CD4-positive, alpha-beta memory T cell (primary cell): ENCODE measurements at regions not wholly inside any gene's neighbourhood (a gene's known extent, or its start where the extent isn't known, plus 50 kb on each side); places are given as distances from the start of the nearest gene placed in this dataset.
"Not testable (repeated sequence)": the region's sequence is repeated elsewhere in the genome, so short reads cannot be mapped to it uniquely, and the experiment has no call there.

Experiments used
- CTCF ChIA-PET: fragments of 350-600 bp; sonication (Branson Sonifier 250); formaldehyde crosslinking; loops from one replicate; lab custom pipeline; 2021; ENCODE audit warnings: inconsistent platforms; ENCODE audit not compliant: partially characterized antibody; lab: Charles Lee
- POLR2A ChIA-PET: fragments of 350-600 bp; sonication (Branson Sonifier 250); formaldehyde crosslinking; loops from one replicate; lab custom pipeline; 2021; ENCODE audit not compliant: partially characterized antibody; lab: Charles Lee
- DNase-seq, 5 donors: peaks; one replicate each; pipeline versions ENCODE4 v3.0.0 to v3.0.0-alpha.2; 2020 to 2022; ENCODE audit warnings: mixed read lengths in 1 of 5
- H3K27ac ChIP-seq: one replicate; pipeline ENCODE4 v1.7.0; 2013; ENCODE audit warnings: low read depth, low read length
- H3K27me3 ChIP-seq: 2 replicates; pipeline ENCODE4 v1.7.0; 2013; ENCODE audit warnings: mild to moderate bottlenecking, low read length, moderate library complexity; ENCODE audit not compliant: insufficient read depth
- H3K36me3 ChIP-seq: 2 replicates; pipeline ENCODE4 v1.7.0; 2013; ENCODE audit warnings: mild to moderate bottlenecking, low read length, moderate library complexity; ENCODE audit not compliant: insufficient read depth
- H3K4me1 ChIP-seq: 2 replicates; pipeline ENCODE4 v1.7.0; 2013; ENCODE audit warnings: mild to moderate bottlenecking, low read length, moderate library complexity; ENCODE audit not compliant: insufficient read depth
- H3K4me3 ChIP-seq, 2 donors: one replicate each; pipeline ENCODE4 v1.7.0; 2013; ENCODE audit warnings: low read length in 2 of 2, mild to moderate bottlenecking in 1 of 2
- H3K9me3 ChIP-seq, 2 donors: one replicate each; pipeline ENCODE4 v1.7.0; 2013; ENCODE audit warnings: low read length in 2 of 2, control low read depth in 1 of 2; ENCODE audit not compliant: control insufficient read depth in 1 of 2
- H3K27ac Mint-ChIP-seq, 7 donors: one replicate each; pipeline ENCODE4 v1.8.0; 2020 to 2021; ENCODE audit warnings: mixed read lengths in 7 of 7, mild to moderate bottlenecking in 6 of 7, inconsistent platforms in 3 of 7, moderate library complexity in 3 of 7
- H3K27me3 Mint-ChIP-seq, 2 donors: one replicate each; pipeline ENCODE4 v1.8.0; 2020 to 2021; ENCODE audit warnings: mixed read lengths in 2 of 2
- H3K36me3 Mint-ChIP-seq, 2 donors: one replicate each; pipeline ENCODE4 v1.8.0; 2020 to 2021; ENCODE audit warnings: mixed read lengths in 2 of 2, inconsistent platforms in 1 of 2, mild to moderate bottlenecking in 1 of 2
- H3K4me1 Mint-ChIP-seq, 4 donors: one replicate each; pipeline ENCODE4 v1.8.0; 2020 to 2021; ENCODE audit warnings: mixed read lengths in 4 of 4, mild to moderate bottlenecking in 1 of 4
- H3K4me3 Mint-ChIP-seq, 8 donors: one replicate each; pipeline ENCODE4 v1.8.0; 2020 to 2021; ENCODE audit warnings: mixed read lengths in 8 of 8, mild to moderate bottlenecking in 7 of 8, moderate library complexity in 6 of 8, inconsistent platforms in 3 of 8
- H3K9me3 Mint-ChIP-seq, 8 donors: one replicate each; pipeline ENCODE4 v1.8.0; 2020 to 2021; ENCODE audit warnings: mixed read lengths in 8 of 8, mild to moderate bottlenecking in 5 of 8, inconsistent platforms in 3 of 8, moderate library complexity in 1 of 8
- intact Hi-C: fragments of 100-400 bp; cut with micrococcal nuclease; formaldehyde crosslinking; loops from one replicate; pipeline ENCODE4 v1.15.1; 2023

- Histone ChIP-seq H3K36me3 (no peaks in the 10 kb centered on the region), H3K4me1 (no peaks in the 10 kb centered on the region), H3K9me3 (no peaks in the 10 kb centered on the region), H3K27me3 (no peaks in the 10 kb centered on the region), H3K4me3 (no peak overlapping the region), H3K27ac (no peak overlapping the region)
- ChIA-PET POLR2A (no interaction called here), CTCF (no interaction called here)
- Mint-ChIP-seq H3K27ac (no peak overlapping the region), H3K27me3 (no peaks in the 10 kb centered on the region), H3K4me3 (no peak overlapping the region), H3K4me1 (no peaks in the 10 kb centered on the region), H3K36me3 (no peaks in the 10 kb centered on the region), H3K9me3 (peaks cover 0 to 5% (median 1%) of the 10 kb centered on the region in 8 donors)
- intact Hi-C loops: no loop called here
- DNase-seq: no peak
These were observed 1124.4 kb downstream of the NXPH1 start for GRCh38 chr7:9557853-9558252.

GRCh38 chr7:9575716-9576115 lies 1142.3 kb downstream of the NXPH1 start:
- CTCF ChIA-PET: no interaction called here
- no peaks in the 10 kb centered on the region for H3K4me1 ChIP-seq
- no peaks in the 10 kb centered on the region for H3K36me3 ChIP-seq
- H3K4me3 ChIP-seq: no peak overlapping the region
- Mint-ChIP-seq H3K9me3 (peaks cover 3 to 11% (median 8%) of the 10 kb centered on the region in 8 donors), H3K4me3 (no peak overlapping the region), H3K27ac (no peak overlapping the region), H3K36me3 (no peaks in the 10 kb centered on the region), H3K27me3 (no peaks in the 10 kb centered on the region), H3K4me1 (no peaks in the 10 kb centered on the region)
- no peaks in the 10 kb centered on the region for H3K9me3 ChIP-seq
- DNase-seq: no peak
- no peak overlapping the region for H3K27ac ChIP-seq
- intact Hi-C loops: no loop called here
- POLR2A ChIA-PET: no interaction called here
- H3K27me3 ChIP-seq: no peaks in the 10 kb centered on the region

- Mint-ChIP-seq H3K27ac (no peak overlapping the region), H3K9me3 (peaks cover 0 to 5% (median under 1%) of the 10 kb centered on the region in 8 donors), H3K27me3 (no peaks in the 10 kb centered on the region), H3K4me3 (no peak overlapping the region), H3K36me3 (no peaks in the 10 kb centered on the region), H3K4me1 (no peaks in the 10 kb centered on the region)
- intact Hi-C loops: no loop called here
- Histone ChIP-seq H3K27ac (no peak overlapping the region), H3K27me3 (no peaks in the 10 kb centered on the region), H3K9me3 (no peaks in the 10 kb centered on the region), H3K4me1 (no peaks in the 10 kb centered on the region), H3K4me3 (no peak overlapping the region), H3K36me3 (no peaks in the 10 kb centered on the region)
- no peak for DNase-seq
- POLR2A ChIA-PET: no interaction called here
- CTCF ChIA-PET: no interaction called here
These were observed 1149.4 kb downstream of the NXPH1 start for GRCh38 chr7:9582824-9583223.

- Mint-ChIP-seq H3K4me3 (no peak overlapping the region), H3K27ac (no peak overlapping the region), H3K36me3 (no peaks in the 10 kb centered on the region), H3K4me1 (no peaks in the 10 kb centered on the region), H3K27me3 (no peaks in the 10 kb centered on the region), H3K9me3 (peaks cover 0 to 7% (median 4%) of the 10 kb centered on the region in 8 donors)
- ChIA-PET CTCF (no interaction called here), POLR2A (no interaction called here)
- DNase-seq: no peak
- Histone ChIP-seq H3K36me3 (no peaks in the 10 kb centered on the region), H3K4me1 (no peaks in the 10 kb centered on the region), H3K9me3 (no peaks in the 10 kb centered on the region), H3K27me3 (no peaks in the 10 kb centered on the region), H3K27ac (no peak overlapping the region), H3K4me3 (no peak overlapping the region)
- intact Hi-C loops: no loop called here
These were observed 1165.0 kb downstream of the NXPH1 start for GRCh38 chr7:9598411-9598810.

- POLR2A ChIA-PET: no interaction called here
- no peak overlapping the region for H3K4me3 Mint-ChIP-seq
These were observed 1167.6 kb downstream of the NXPH1 start for GRCh38 chr7:9600974-9601373.

GRCh38 chr7:9603291-9603690 lies 1169.9 kb downstream of the NXPH1 start:
- H3K4me1 Mint-ChIP-seq: no peaks in the 10 kb centered on the region
- no peak overlapping the region for H3K27ac Mint-ChIP-seq
- no peaks in the 10 kb centered on the region for H3K27me3 Mint-ChIP-seq
- intact Hi-C loops: no loop called here
- ChIA-PET CTCF (no interaction called here), POLR2A (no interaction called here)
- H3K9me3 Mint-ChIP-seq: peaks cover 0 to 9% (median 6%) of the 10 kb centered on the region in 8 donors
- no peak overlapping the region for H3K4me3 ChIP-seq
- H3K27ac ChIP-seq: no peak overlapping the region
- no peaks in the 10 kb centered on the region for H3K9me3 ChIP-seq
- H3K4me3 Mint-ChIP-seq: no peak overlapping the region
- no peaks in the 10 kb centered on the region for H3K36me3 Mint-ChIP-seq
- H3K27me3 ChIP-seq: no peaks in the 10 kb centered on the region
- DNase-seq: no peak
- no peaks in the 10 kb centered on the region for H3K4me1 ChIP-seq
- H3K36me3 ChIP-seq: no peaks in the 10 kb centered on the region

More at GRCh38 chr7:9600974-9601373, 1167.6 kb downstream of the NXPH1 start:
- H3K27me3 Mint-ChIP-seq: no peaks in the 10 kb centered on the region
- Histone ChIP-seq H3K4me1 (no peaks in the 10 kb centered on the region), H3K27ac (no peak overlapping the region), H3K36me3 (no peaks in the 10 kb centered on the region), H3K9me3 (no peaks in the 10 kb centered on the region), H3K27me3 (no peaks in the 10 kb centered on the region), H3K4me3 (no peak overlapping the region)
- no peaks in the 10 kb centered on the region for H3K4me1 Mint-ChIP-seq
- no peak for DNase-seq
- H3K36me3 Mint-ChIP-seq: no peaks in the 10 kb centered on the region
- intact Hi-C loops: no loop called here
- CTCF ChIA-PET: no interaction called here
- H3K27ac Mint-ChIP-seq: no peak overlapping the region
- peaks cover 0 to 12% (median 6%) of the 10 kb centered on the region in 8 donors for H3K9me3 Mint-ChIP-seq

- Mint-ChIP-seq H3K36me3 (no peaks in the 10 kb centered on the region), H3K27me3 (no peaks in the 10 kb centered on the region), H3K9me3 (peaks cover 0 to 21% (median 7%) of the 10 kb centered on the region in 8 donors), H3K4me3 (no peak overlapping the region), H3K27ac (no peak overlapping the region), H3K4me1 (no peaks in the 10 kb centered on the region)
- intact Hi-C loops: no loop called here
- ChIA-PET CTCF (no interaction called here), POLR2A (no interaction called here)
- Histone ChIP-seq H3K4me3 (no peak overlapping the region), H3K27ac (no peak overlapping the region), H3K4me1 (no peaks in the 10 kb centered on the region), H3K27me3 (no peaks in the 10 kb centered on the region), H3K9me3 (peaks cover 0 to 3% of the 10 kb centered on the region in 2 donors), H3K36me3 (no peaks in the 10 kb centered on the region)
- DNase-seq: no peak
These were observed 1175.2 kb downstream of the NXPH1 start for GRCh38 chr7:9608560-9608959.

GRCh38 chr7:9620899-9621298 lies 1187.5 kb downstream of the NXPH1 start:
- H3K4me1 ChIP-seq, intact Hi-C loops, H3K27me3 Mint-ChIP-seq, H3K4me1 Mint-ChIP-seq, H3K27ac ChIP-seq, DNase-seq, H3K27me3 ChIP-seq, H3K27ac Mint-ChIP-seq, H3K9me3 ChIP-seq, H3K4me3 Mint-ChIP-seq, H3K4me3 ChIP-seq, POLR2A ChIA-PET, H3K36me3 ChIP-seq, CTCF ChIA-PET, H3K36me3 Mint-ChIP-seq: not testable (repeated sequence)
- H3K9me3 Mint-ChIP-seq: peaks cover under 1 to 14% (median 7%) of the 10 kb centered on the region in 8 donors
